ENCODE measurements at regions not wholly inside any gene's neighbourhood (a gene's known extent, or its start where the extent isn't known, plus 50 kb on each side); places are given as distances from the start of the nearest gene placed in this dataset.

GRCh38 chr2:132274000-132274399 is 112.2 kb upstream of the ANKRD30BL start:
- Histone ChIP-seq H3K9ac (ENCODE audit: low read depth in 1 of 2, low read length in 2 of 2) (no peak overlapping the region), H3K27me3 (ENCODE audit: control insufficient read depth in 4 of 4, insufficient read depth in 4 of 4, low read length in 3 of 4) (peaks cover 0 to 3% (median under 1%) of the 10 kb centered on the region in 4 donors), H3K4me3 (ENCODE audit: low read depth in 1 of 3, low read length in 3 of 3) (no peak overlapping the region), H3K27ac (ENCODE audit: low read depth in 1 of 2, low read length in 2 of 2) (no peak overlapping the region), H3K36me3 (ENCODE audit: control insufficient read depth in 4 of 4, insufficient read depth in 3 of 4, low read depth in 1 of 4, low read length in 3 of 4) (no peaks in the 10 kb centered on the region), H3K4me1 (ENCODE audit: control insufficient read depth in 4 of 4, insufficient read depth in 4 of 4, low read length in 3 of 4) (no peaks in the 10 kb centered on the region), H3K9me3 (ENCODE audit: control insufficient read depth in 4 of 4, low read length in 3 of 4) (peaks cover 0 to 4% (median 0%) of the 10 kb centered on the region in 4 donors)
- no peak for TF ChIP-seq RXRA (IDR thresholded peaks at IDR 0.05)
- TF ChIP-seq GABPA (IDR thresholded peaks at IDR 0.05 in 1 of 2, conservative IDR thresholded peaks at IDR 0.05 in 1 of 2): no peak
- TF ChIP-seq YY1 (IDR thresholded peaks at IDR 0.05): no peak
- no peak for TF ChIP-seq CTCF (IDR thresholded peaks at IDR 0.05; ENCODE audit: low read depth, low read length, missing input control)
- WGBS: 92% methylated on average over 10 of the region's 10 CpGs
- DNase-seq (ENCODE audit: low spot score): no peak

GRCh38 chr2:132275396-132275795 is 113.6 kb upstream of the ANKRD30BL start:
- DNase-seq (ENCODE audit: low spot score): no peak
- peaks cover 0 to 2% (median 0%) of the 10 kb centered on the region in 4 donors for H3K27me3 ChIP-seq (ENCODE audit: control insufficient read depth in 4 of 4, insufficient read depth in 4 of 4, low read length in 3 of 4)
- no peak overlapping the region for H3K4me3 ChIP-seq (ENCODE audit: low read depth in 1 of 3, low read length in 3 of 3)
- H3K4me1 ChIP-seq (ENCODE audit: control insufficient read depth in 4 of 4, insufficient read depth in 4 of 4, low read length in 3 of 4): no peaks in the 10 kb centered on the region
- H3K9me3 ChIP-seq (ENCODE audit: control insufficient read depth in 4 of 4, low read length in 3 of 4): peaks cover 0 to 5% (median 0%) of the 10 kb centered on the region in 4 donors
- no peak overlapping the region for H3K9ac ChIP-seq (ENCODE audit: low read depth in 1 of 2, low read length in 2 of 2)
- H3K27ac ChIP-seq (ENCODE audit: low read depth in 1 of 2, low read length in 2 of 2): no peak overlapping the region
- TF ChIP-seq HNF4G (IDR thresholded peaks at IDR 0.05) (no peak), SP1 (IDR thresholded peaks at IDR 0.05) (no peak), FOXA2 (IDR thresholded peaks at IDR 0.05) (no peak), YY1 (IDR thresholded peaks at IDR 0.05) (no peak), NR2F2 (IDR thresholded peaks at IDR 0.05) (no peak), MAX (IDR thresholded peaks at IDR 0.05) (no peak), ATF3 (IDR thresholded peaks at IDR 0.05) (no peak), EGR1 (IDR thresholded peaks at IDR 0.05; ENCODE audit: low read depth in 2 of 2) (no peak), RAD21 (IDR thresholded peaks at IDR 0.05) (no peak), ZBTB33 (IDR thresholded peaks at IDR 0.05) (no peak), HNF4A (conservative IDR thresholded peaks at IDR 0.05) (no peak), GABPA (IDR thresholded peaks at IDR 0.05 in 1 of 2, conservative IDR thresholded peaks at IDR 0.05 in 1 of 2) (no peak), REST (IDR thresholded peaks at IDR 0.05) (no peak), CTCF (IDR thresholded peaks at IDR 0.05; ENCODE audit: low read depth, low read length, missing input control) (no peak)
- H3K36me3 ChIP-seq (ENCODE audit: control insufficient read depth in 4 of 4, insufficient read depth in 3 of 4, low read depth in 1 of 4, low read length in 3 of 4): no peaks in the 10 kb centered on the region
- 96% methylated on average over 17 of the region's 17 CpGs for WGBS

Data from liver (tissue), 8 donors.